K562 (cell line): ENCODE measurements at regions not wholly inside any gene's neighbourhood (a gene's known extent, or its start where the extent isn't known, plus 50 kb on each side); places are given as distances from the start of the nearest gene placed in this dataset.

ENCODE experiments used
- ATAC-seq: fragments of 200-7000 bp; cut with Tn5 transposase; 3 replicates; pipeline ENCODE4 v1.9.1; 2020; ENCODE audit warnings: moderate library complexity
- BruUV-seq: library from RNA; stranded (reverse); fragments of 400-500 nt; replicated peaks from 2 replicates; lab custom pipeline; 2021; lab: Mats Ljungman, UMichigan
- CTCF ChIA-PET: fragments of 300-600 bp; formaldehyde crosslinking; extraction: SDS; loops from one replicate; lab custom pipeline; 2021; ENCODE audit warnings: low intra/inter-chr PET ratio; lab: Yijun Ruan, JAX
- POLR2A ChIA-PET: fragments of 300-600, 350-650 bp; sonication (Branson Sonifier 250); formaldehyde crosslinking; extraction: SDS; loops from one replicate; lab custom pipeline; 2021; ENCODE audit warnings: antibody characterized with exemption, inconsistent platforms; lab: Yijun Ruan, JAX
- DNase-seq, 4 experiments: peaks; one replicate each; pipeline versions ENCODE4 v3.0.0 to v3.0.0-alpha.2; 2011 to 2018; ENCODE audit warnings: low spot score in 3 of 4, mixed read lengths in 3 of 4; ENCODE audit errors: extremely low read depth in 1 of 4
- FAIRE-seq: peaks from 2 replicates; lab custom pipeline; 2011; peaks lifted over from hg19 to GRCh38; lab: Jason Lieb, UNC
- H2AFZ ChIP-seq: 2 replicates; pipeline ENCODE4 v1.6.0; 2011; ENCODE audit warnings: low read depth, low read length, control low read depth, inconsistent platforms
- H3K27ac ChIP-seq: fragments of 200-600 bp; 3 replicates; pipeline ENCODE4 v1.8.0; 2011; ENCODE audit warnings: low read depth, mild to moderate bottlenecking, control low read depth, inconsistent platforms, low read length, moderate library complexity, mixed read lengths; ENCODE audit errors: extremely low read depth
- H3K27me3 ChIP-seq, 2 experiments: fragments of 300-600 bp in 1 of 2; 2 replicates in 1 of 2; 3 replicates in 1 of 2; pipeline versions ENCODE4 v1.6.0 to v1.8.0; 2011; ENCODE audit warnings: inconsistent platforms in 2 of 2, low read length in 2 of 2, mild to moderate bottlenecking in 1 of 2, mixed read lengths in 1 of 2, moderate library complexity in 1 of 2; ENCODE audit not compliant: control insufficient read depth in 2 of 2, insufficient read depth in 2 of 2
- H3K36me3 ChIP-seq: fragments of 300-600 bp; 3 replicates; pipeline ENCODE4 v1.8.0; 2011; ENCODE audit warnings: mild to moderate bottlenecking, low read length, inconsistent platforms; ENCODE audit not compliant: control insufficient read depth, insufficient read depth
- H3K4me1 ChIP-seq, 2 experiments: fragments of 200-600 bp in 1 of 2; replicated peaks in 1 of 2; 2 replicates in 1 of 2; 3 replicates in 1 of 2; pipeline versions ENCODE4 v1.5.1 to v1.8.0; 2011; ENCODE audit warnings: inconsistent platforms in 2 of 2, low read length in 2 of 2, mild to moderate bottlenecking in 1 of 2, mixed read lengths in 1 of 2, moderate library complexity in 1 of 2; ENCODE audit not compliant: control insufficient read depth in 2 of 2, insufficient read depth in 2 of 2
- H3K4me2 ChIP-seq: 2 replicates; pipeline ENCODE4 v1.6.1; 2011; ENCODE audit warnings: low read length, control low read depth, inconsistent platforms, mixed read lengths; ENCODE audit not compliant: insufficient read depth
- H3K4me3 ChIP-seq: fragments of 200-600 bp; sonication (generic), shearing (Covaris generic); 2 replicates; pipeline ENCODE4 v1.5.1; 2016; ENCODE audit warnings: control low read depth, inconsistent platforms
- H3K79me2 ChIP-seq: fragments of 200-600 bp; 3 replicates; pipeline ENCODE4 v1.8.0; 2011; ENCODE audit warnings: low read length, inconsistent platforms; ENCODE audit not compliant: control insufficient read depth, insufficient read depth
- H3K9ac ChIP-seq, 2 experiments: 2 replicates each; pipeline versions ENCODE4 v1.6.0 to v1.6.1; 2011; ENCODE audit warnings: low read depth in 2 of 2, low read length in 2 of 2, control low read depth in 1 of 2, inconsistent platforms in 1 of 2, mild to moderate bottlenecking in 1 of 2, mixed read lengths in 1 of 2; ENCODE audit not compliant: insufficient read depth in 1 of 2
- H3K9me1 ChIP-seq: one replicate; pipeline ENCODE4 v1.6.0; 2011; ENCODE audit warnings: inconsistent platforms, mild to moderate bottlenecking, low read length, moderate library complexity; ENCODE audit not compliant: control insufficient read depth, insufficient read depth
- H3K9me3 ChIP-seq: replicated peaks from 2 replicates; pipeline ENCODE4 v1.5.1; 2011; ENCODE audit warnings: low read depth, low read length, inconsistent platforms; ENCODE audit not compliant: control insufficient read depth, insufficient read depth
- H4K20me1 ChIP-seq: replicated peaks from 2 replicates; pipeline ENCODE4 v1.6.1; 2011; ENCODE audit warnings: low read length, inconsistent platforms, mixed read lengths; ENCODE audit not compliant: control insufficient read depth, insufficient read depth
- ARID2 ChIP-seq: fragments of 450-650 bp; IDR thresholded peaks from 2 replicates; pipeline ENCODE4 v1.6.1; 2017; ENCODE audit warnings: antibody characterized with exemption, mild to moderate bottlenecking
- HMGN3 ChIP-seq: IDR thresholded peaks from 2 replicates; pipeline ENCODE4 v1.6.1; 2011; ENCODE audit warnings: borderline replicate concordance, low read depth, mild to moderate bottlenecking, mixed read lengths, low read length; ENCODE audit not compliant: insufficient read length; ENCODE audit errors: extremely low read depth
- MECOM ChIP-seq: fragments of 250-450 bp; sonication (Bioruptor Pico); IDR thresholded peaks from 2 replicates; pipeline ENCODE4 v1.8.0; 2022; ENCODE audit warnings: inconsistent platforms
- MYC ChIP-seq, 2 experiments: fragments of 250-450 bp in 1 of 2; sonication (Bioruptor Pico) in 1 of 2; IDR thresholded peaks; 2 replicates each; pipeline versions ENCODE4 v1.5.1 to v1.6.1; 2012 to 2021; ENCODE audit warnings: low read depth in 2 of 2, borderline replicate concordance in 1 of 2, improper control_type of control experiment in 1 of 2, low read length in 1 of 2, mild to moderate bottlenecking in 1 of 2, moderate library complexity in 1 of 2
- NR2C2 ChIP-seq, 2 experiments: fragments of 200-800 bp in 1 of 2; sonication (Bioruptor generic) in 1 of 2; sonication (generic) in 1 of 2; formaldehyde crosslinking in 1 of 2; IDR thresholded peaks; 2 replicates each; pipeline versions ENCODE4 v1.6.1 to v1.8.0; 2016 to 2022; ENCODE audit warnings: mild to moderate bottlenecking in 1 of 2, missing compliant biosample characterization in 1 of 2, missing genetic modification characterization in 1 of 2, missing genetic modification reagents in 1 of 2
- ZNF175 ChIP-seq: fragments of 200-800 bp; sonication (Bioruptor generic); IDR thresholded peaks from 2 replicates; pipeline ENCODE4 v1.6.1; 2016; ENCODE audit warnings: low read depth, mild to moderate bottlenecking, missing genetic modification characterization, missing compliant biosample characterization
- WGBS: fragments of 100-300 bp; shearing (Covaris generic); methylation state at CpG from one replicate; pipeline ENCODE4 v1.1.6; 2016; ENCODE audit warnings: low coverage, mixed read lengths; ENCODE audit not compliant: insufficient coverage; ENCODE audit errors: missing lambda C conversion rate; 5-methylcytosine and 5-hydroxymethylcytosine counted together
- in situ Hi-C: fragments of 300-500 bp; cut with MboI; formaldehyde crosslinking; loops from 4 replicates; pipeline ENCODE4 v1.15.0; 2018; ENCODE audit warnings: inconsistent platforms, mixed read lengths
- intact Hi-C: fragments of 100-400 bp; cut with micrococcal nuclease; formaldehyde crosslinking; loops from 2 replicates; pipeline ENCODE4 v1.14.2; 2022
- TF ChIP-seq, protein P1 (sequence below): fragments of 250-450 bp; sonication (Bioruptor Pico); IDR thresholded peaks from 2 replicates; pipeline ENCODE4 v1.4.0; 2020
- TF ChIP-seq, protein P2 (sequence below), 2 experiments: fragments of 450-650 bp; IDR thresholded peaks; 2 replicates each; pipeline ENCODE4 v1.6.1; 2016
- TF ChIP-seq, protein P3 (sequence below): sonication (generic); formaldehyde crosslinking; IDR thresholded peaks from 2 replicates; pipeline ENCODE4 v1.8.0; 2022; ENCODE audit warnings: mild to moderate bottlenecking, missing genetic modification reagents

DNA sequence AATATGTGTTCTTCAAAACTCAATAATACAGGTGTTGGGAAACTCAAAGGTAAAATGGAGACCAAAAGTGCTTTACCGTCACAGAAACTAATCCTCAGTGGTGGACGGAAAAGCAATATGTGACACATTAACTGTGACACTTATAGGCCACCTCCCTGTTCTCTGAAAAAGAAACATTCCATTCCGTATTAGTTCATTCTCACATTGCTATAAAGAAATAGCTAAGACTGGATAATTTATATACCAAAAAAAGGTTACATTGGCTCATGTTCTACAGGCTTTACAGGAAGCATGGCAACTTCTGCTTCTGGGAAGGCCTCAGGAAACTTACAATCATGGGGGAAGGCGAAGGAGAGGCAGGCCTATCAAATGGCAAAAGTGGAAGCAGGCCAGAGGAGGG lies 435.3 kb upstream of the HTR2A start:
- no peak for ATAC-seq
- TF ChIP-seq NR2C2 (CRISPR knock-in tag; IDR thresholded peaks at IDR 0.05) (no peak), NR2C2 (tag; IDR thresholded peaks at IDR 0.05) (no peak), HMGN3 (no peak), MECOM (no peak), ZNF175 (CRISPR knock-in tag) (no peak), MYC (IDR thresholded peaks at IDR 0.05; ENCODE audit: low read depth, low read length) (no peak), MYC (CRISPR knock-in tag; IDR thresholded peaks at IDR 0.05; ENCODE audit: borderline replicate concordance, low read depth) (no peak), ARID2 (no peak)
- TF ChIP-seq, protein P1, sequence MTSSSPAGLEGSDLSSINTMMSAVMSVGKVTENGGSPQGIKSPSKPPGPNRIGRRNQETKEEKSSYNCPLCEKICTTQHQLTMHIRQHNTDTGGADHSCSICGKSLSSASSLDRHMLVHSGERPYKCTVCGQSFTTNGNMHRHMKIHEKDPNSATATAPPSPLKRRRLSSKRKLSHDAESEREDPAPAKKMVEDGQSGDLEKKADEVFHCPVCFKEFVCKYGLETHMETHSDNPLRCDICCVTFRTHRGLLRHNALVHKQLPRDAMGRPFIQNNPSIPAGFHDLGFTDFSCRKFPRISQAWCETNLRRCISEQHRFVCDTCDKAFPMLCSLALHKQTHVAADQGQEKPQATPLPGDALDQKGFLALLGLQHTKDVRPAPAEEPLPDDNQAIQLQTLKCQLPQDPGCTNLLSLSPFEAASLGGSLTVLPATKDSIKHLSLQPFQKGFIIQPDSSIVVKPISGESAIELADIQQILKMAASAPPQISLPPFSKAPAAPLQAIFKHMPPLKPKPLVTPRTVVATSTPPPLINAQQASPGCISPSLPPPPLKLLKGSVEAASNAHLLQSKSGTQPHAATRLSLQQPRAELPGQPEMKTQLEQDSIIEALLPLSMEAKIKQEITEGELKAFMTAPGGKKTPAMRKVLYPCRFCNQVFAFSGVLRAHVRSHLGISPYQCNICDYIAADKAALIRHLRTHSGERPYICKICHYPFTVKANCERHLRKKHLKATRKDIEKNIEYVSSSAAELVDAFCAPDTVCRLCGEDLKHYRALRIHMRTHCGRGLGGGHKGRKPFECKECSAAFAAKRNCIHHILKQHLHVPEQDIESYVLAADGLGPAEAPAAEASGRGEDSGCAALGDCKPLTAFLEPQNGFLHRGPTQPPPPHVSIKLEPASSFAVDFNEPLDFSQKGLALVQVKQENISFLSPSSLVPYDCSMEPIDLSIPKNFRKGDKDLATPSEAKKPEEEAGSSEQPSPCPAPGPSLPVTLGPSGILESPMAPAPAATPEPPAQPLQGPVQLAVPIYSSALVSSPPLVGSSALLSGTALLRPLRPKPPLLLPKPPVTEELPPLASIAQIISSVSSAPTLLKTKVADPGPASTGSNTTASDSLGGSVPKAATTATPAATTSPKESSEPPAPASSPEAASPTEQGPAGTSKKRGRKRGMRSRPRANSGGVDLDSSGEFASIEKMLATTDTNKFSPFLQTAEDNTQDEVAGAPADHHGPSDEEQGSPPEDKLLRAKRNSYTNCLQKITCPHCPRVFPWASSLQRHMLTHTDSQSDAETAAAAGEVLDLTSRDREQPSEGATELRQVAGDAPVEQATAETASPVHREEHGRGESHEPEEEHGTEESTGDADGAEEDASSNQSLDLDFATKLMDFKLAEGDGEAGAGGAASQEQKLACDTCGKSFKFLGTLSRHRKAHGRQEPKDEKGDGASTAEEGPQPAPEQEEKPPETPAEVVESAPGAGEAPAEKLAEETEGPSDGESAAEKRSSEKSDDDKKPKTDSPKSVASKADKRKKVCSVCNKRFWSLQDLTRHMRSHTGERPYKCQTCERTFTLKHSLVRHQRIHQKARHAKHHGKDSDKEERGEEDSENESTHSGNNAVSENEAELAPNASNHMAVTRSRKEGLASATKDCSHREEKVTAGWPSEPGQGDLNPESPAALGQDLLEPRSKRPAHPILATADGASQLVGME (CRISPR knock-in tag) = no peak
- TF ChIP-seq, protein P2, sequence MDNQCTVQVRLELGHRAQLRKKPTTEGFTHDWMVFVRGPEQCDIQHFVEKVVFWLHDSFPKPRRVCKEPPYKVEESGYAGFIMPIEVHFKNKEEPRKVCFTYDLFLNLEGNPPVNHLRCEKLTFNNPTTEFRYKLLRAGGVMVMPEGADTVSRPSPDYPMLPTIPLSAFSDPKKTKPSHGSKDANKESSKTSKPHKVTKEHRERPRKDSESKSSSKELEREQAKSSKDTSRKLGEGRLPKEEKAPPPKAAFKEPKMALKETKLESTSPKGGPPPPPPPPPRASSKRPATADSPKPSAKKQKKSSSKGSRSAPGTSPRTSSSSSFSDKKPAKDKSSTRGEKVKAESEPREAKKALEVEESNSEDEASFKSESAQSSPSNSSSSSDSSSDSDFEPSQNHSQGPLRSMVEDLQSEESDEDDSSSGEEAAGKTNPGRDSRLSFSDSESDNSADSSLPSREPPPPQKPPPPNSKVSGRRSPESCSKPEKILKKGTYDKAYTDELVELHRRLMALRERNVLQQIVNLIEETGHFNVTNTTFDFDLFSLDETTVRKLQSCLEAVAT (IDR thresholded peaks at IDR 0.05) = no peak
- TF ChIP-seq, protein P3, sequence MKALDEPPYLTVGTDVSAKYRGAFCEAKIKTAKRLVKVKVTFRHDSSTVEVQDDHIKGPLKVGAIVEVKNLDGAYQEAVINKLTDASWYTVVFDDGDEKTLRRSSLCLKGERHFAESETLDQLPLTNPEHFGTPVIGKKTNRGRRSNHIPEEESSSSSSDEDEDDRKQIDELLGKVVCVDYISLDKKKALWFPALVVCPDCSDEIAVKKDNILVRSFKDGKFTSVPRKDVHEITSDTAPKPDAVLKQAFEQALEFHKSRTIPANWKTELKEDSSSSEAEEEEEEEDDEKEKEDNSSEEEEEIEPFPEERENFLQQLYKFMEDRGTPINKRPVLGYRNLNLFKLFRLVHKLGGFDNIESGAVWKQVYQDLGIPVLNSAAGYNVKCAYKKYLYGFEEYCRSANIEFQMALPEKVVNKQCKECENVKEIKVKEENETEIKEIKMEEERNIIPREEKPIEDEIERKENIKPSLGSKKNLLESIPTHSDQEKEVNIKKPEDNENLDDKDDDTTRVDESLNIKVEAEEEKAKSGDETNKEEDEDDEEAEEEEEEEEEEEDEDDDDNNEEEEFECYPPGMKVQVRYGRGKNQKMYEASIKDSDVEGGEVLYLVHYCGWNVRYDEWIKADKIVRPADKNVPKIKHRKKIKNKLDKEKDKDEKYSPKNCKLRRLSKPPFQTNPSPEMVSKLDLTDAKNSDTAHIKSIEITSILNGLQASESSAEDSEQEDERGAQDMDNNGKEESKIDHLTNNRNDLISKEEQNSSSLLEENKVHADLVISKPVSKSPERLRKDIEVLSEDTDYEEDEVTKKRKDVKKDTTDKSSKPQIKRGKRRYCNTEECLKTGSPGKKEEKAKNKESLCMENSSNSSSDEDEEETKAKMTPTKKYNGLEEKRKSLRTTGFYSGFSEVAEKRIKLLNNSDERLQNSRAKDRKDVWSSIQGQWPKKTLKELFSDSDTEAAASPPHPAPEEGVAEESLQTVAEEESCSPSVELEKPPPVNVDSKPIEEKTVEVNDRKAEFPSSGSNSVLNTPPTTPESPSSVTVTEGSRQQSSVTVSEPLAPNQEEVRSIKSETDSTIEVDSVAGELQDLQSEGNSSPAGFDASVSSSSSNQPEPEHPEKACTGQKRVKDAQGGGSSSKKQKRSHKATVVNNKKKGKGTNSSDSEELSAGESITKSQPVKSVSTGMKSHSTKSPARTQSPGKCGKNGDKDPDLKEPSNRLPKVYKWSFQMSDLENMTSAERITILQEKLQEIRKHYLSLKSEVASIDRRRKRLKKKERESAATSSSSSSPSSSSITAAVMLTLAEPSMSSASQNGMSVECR (CRISPR knock-in tag) = no peak

More for the DNA sequence above, 435.3 kb upstream of the HTR2A start:
- DNase-seq (no peak), FAIRE-seq (no peak)
- ChIA-PET POLR2A (no interaction called here), CTCF (no interaction called here)
- Histone ChIP-seq H3K4me2 (no peak overlapping the region), H3K4me3 (no peak overlapping the region), H3K9me3 (no peaks in the 10 kb centered on the region), H3K4me1 (no peaks in the 10 kb centered on the region), H3K36me3 (no peaks in the 10 kb centered on the region), H3K27me3 (no peaks in the 10 kb centered on the region), H3K9me1 (no peaks in the 10 kb centered on the region), H2AFZ (no peak overlapping the region), H3K79me2 (no peaks in the 10 kb centered on the region), H4K20me1 (no peaks in the 10 kb centered on the region), H3K9ac (no peak overlapping the region), H3K27ac (no peak overlapping the region)
- in situ Hi-C loops = no loop called here
- intact Hi-C loops = no loop called here
- WGBS = 0% methylated on average over 3 of the region's 4 CpGs
- no TSS peak for BruUV-seq
